Activated T-helper 17 cell treated with anti-CD3 and anti-CD28 coated beads, Interleukin-2, amount 50 U/mL, for 72 hours (primary cell): ENCODE measurements at regions not wholly inside any gene's neighbourhood (a gene's known extent, or its start where the extent isn't known, plus 50 kb on each side); places are given as distances from the start of the nearest gene placed in this dataset.
"Not testable (repeated sequence)": the region's sequence is repeated elsewhere in the genome, so short reads cannot be mapped to it uniquely, and the experiment has no call there.

Source experiments
- ATAC-seq: fragments of 150-1000 bp; cut with Tn5 transposase; replicated peaks from 2 replicates; pipeline ENCODE4 v1.10.0; 2021; ENCODE audit warnings: mild to moderate bottlenecking, moderate library complexity
- H3K27ac Mint-ChIP-seq: one replicate; pipeline ENCODE4 v1.8.0; 2022; ENCODE audit warnings: mixed read lengths
- H3K27me3 Mint-ChIP-seq: one replicate; pipeline ENCODE4 v1.8.0; 2022; ENCODE audit warnings: mixed read lengths
- H3K36me3 Mint-ChIP-seq: one replicate; pipeline ENCODE4 v1.8.0; 2022; ENCODE audit warnings: low read depth, mild to moderate bottlenecking, mixed read lengths
- H3K4me1 Mint-ChIP-seq: one replicate; pipeline ENCODE4 v1.8.0; 2022; ENCODE audit warnings: mixed read lengths
- H3K4me3 Mint-ChIP-seq: one replicate; pipeline ENCODE4 v1.8.0; 2022; ENCODE audit warnings: mild to moderate bottlenecking, mixed read lengths
- H3K9me3 Mint-ChIP-seq: one replicate; pipeline ENCODE4 v1.8.0; 2022; ENCODE audit warnings: mixed read lengths

DNA sequence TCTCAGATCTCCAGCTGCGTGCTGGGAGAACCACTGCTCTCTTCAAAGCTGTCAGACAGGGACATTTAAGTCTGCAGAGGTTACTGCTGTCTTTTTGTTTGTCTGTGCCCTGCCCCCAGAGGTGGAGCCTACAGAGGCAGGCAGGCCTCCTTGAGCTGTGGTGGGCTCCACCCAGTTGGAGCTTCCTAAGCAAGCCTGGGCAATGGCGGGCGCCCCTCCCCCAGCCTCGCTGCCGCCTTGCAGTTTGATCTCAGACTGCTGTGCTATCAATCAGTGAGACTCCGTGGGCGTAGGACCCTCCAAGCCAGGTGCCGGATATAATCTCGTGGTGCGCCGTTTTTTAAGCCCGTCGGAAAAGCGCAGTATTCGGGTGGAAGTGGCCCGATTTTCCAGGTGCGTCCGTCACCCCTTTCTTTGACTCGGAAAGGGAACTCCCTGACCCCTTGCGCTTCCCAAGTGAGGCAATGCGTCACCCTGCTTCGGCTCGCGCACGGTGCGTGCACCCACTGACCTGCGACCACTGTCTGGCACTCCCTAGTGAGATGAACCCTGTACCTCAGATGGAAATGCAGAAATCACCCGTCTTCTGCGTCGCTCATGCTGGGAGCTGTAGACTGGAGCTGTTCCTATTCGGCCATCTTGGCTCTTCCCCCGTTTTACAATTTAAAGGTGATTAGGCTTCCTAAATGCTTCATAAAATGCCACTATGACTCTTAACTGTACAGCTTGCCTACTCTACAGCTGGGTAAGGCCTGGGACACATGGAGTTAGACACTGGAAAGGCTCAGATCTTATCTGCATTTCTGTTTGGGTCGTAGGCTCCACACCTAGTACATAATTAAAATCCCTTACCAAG, 115.7 kb upstream of the PMCH start:
- not testable (repeated sequence) for H3K4me1 Mint-ChIP-seq, H3K27me3 Mint-ChIP-seq, ATAC-seq, H3K9me3 Mint-ChIP-seq, H3K36me3 Mint-ChIP-seq, H3K4me3 Mint-ChIP-seq, H3K27ac Mint-ChIP-seq

GRCh38 chr12:102305486-102305885, 107.9 kb upstream of the PMCH start:
- Mint-ChIP-seq H3K9me3 (no peaks in the 10 kb centered on the region), H3K4me3 (no peak overlapping the region), H3K36me3 (no peaks in the 10 kb centered on the region), H3K4me1 (no peaks in the 10 kb centered on the region), H3K27me3 (no peaks in the 10 kb centered on the region), H3K27ac (no peak overlapping the region)
- ATAC-seq = no peak

DNA sequence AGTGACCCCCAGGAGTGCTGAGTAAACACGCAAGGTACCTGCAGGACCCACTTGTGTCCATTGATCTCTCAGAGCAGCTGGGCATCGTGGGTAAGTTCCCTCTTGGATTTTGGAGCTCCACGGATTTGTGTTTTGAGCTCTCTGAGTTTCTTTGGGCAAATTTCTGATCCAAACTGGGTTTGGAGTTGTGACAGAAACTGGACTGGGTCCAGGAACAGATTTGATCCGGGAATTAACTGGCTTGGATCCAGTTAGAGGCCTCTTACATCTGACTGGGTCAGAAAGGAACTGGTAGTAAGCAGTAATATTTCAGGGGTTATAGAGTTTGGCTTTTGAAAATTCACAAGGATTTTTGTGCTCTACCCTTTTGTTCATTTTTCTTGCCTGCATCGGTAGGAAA, 107.0 kb upstream of the PMCH start:
- not testable (repeated sequence) for H3K27ac Mint-ChIP-seq, ATAC-seq, H3K4me3 Mint-ChIP-seq, H3K4me1 Mint-ChIP-seq, H3K27me3 Mint-ChIP-seq, H3K36me3 Mint-ChIP-seq, H3K9me3 Mint-ChIP-seq

DNA sequence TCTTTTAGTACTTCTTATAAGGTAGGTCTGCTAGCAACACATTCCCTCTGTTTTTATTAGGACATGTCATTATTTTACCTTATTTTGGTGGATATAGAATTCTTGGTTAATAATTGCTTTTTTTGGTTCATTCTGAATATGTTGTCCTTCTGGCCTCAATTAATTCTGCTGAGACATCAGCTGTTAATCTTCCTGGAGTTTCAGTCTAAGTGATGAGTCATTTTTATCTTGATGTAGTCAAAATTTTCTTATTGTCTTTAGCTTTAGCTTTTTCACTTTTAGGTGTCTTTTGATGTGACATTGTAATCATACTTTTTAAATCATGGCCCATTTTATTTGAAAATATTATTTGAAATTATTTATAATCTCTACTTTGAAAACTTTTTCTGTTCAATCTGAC, 104.9 kb upstream of the PMCH start:
- Mint-ChIP-seq H3K9me3 (peaks cover 5% of the 10 kb centered on the region), H3K27ac (no peak overlapping the region), H3K4me1 (no peaks in the 10 kb centered on the region), H3K4me3 (no peak overlapping the region), H3K36me3 (no peaks in the 10 kb centered on the region), H3K27me3 (no peaks in the 10 kb centered on the region)
- no peak for ATAC-seq

DNA sequence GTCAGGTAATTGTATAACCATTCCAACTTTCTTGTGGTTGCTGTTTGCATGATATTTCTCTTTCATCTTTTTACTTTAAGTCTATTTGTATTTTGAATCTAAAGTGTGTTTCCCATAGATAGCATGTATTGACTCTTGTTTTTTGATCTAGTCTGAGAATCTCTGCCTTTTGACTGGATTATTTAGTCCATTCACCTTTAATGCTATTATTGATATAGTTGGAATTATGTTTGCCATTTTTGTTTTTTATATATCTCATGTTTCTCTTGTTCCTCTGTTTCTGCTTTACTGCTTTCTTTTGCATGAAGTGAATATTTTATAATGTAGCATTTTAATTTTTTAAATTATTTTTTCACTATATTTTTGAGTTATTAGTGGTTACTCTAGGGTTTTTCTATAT, 103.9 kb upstream of the PMCH start:
- Mint-ChIP-seq H3K27me3 (no peaks in the 10 kb centered on the region), H3K4me1 (no peaks in the 10 kb centered on the region), H3K4me3 (no peak overlapping the region), H3K36me3 (no peaks in the 10 kb centered on the region), H3K27ac (no peak overlapping the region), H3K9me3 (peaks cover 5% of the 10 kb centered on the region)
- ATAC-seq = no peak

DNA sequence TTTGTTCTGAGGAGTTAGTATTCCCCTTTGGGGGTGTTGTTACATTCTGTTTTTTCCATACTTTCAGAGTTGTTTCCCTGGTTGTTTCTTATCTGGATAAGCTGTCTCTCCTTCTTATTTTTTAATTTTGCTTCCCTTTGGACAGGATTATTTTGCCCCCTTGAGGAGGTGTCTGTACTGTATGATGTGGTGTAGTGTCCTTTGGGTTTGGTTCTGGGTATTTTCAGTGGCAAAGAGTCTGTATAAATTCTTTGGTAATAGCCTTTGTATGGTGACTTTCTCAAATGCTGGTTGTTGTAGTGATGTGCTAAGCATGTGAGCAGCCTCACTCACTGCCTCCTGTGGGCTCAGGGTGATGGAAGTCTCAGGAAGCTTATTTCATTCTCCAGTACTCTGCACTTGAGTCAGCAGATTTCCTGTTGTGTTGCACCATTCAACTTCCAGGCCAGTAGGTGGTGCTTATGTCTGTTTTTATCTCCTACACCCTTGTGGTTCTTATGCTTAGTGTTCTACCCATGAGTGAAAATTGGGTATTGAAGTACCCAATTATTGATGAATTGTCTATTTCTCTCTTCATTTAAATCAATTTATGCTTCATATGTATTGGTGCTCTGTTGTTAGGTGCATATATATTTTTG, 103.3 kb upstream of the PMCH start:
- no peak overlapping the region for H3K4me3 Mint-ChIP-seq
- no peaks in the 10 kb centered on the region for H3K27me3 Mint-ChIP-seq
- no peaks in the 10 kb centered on the region for H3K36me3 Mint-ChIP-seq
- peak; percentile 81 for ATAC-seq
- H3K4me1 Mint-ChIP-seq = no peaks in the 10 kb centered on the region
- peaks cover 5% of the 10 kb centered on the region for H3K9me3 Mint-ChIP-seq
- no peak overlapping the region for H3K27ac Mint-ChIP-seq

GRCh38 chr12:102299731-102300130, 102.1 kb upstream of the PMCH start:
- H3K4me1 Mint-ChIP-seq = no peaks in the 10 kb centered on the region
- no peak overlapping the region for H3K27ac Mint-ChIP-seq
- no peak overlapping the region for H3K4me3 Mint-ChIP-seq
- peaks cover 5% of the 10 kb centered on the region for H3K9me3 Mint-ChIP-seq
- H3K27me3 Mint-ChIP-seq = no peaks in the 10 kb centered on the region
- H3K36me3 Mint-ChIP-seq = no peaks in the 10 kb centered on the region
- ATAC-seq = no peak

DNA sequence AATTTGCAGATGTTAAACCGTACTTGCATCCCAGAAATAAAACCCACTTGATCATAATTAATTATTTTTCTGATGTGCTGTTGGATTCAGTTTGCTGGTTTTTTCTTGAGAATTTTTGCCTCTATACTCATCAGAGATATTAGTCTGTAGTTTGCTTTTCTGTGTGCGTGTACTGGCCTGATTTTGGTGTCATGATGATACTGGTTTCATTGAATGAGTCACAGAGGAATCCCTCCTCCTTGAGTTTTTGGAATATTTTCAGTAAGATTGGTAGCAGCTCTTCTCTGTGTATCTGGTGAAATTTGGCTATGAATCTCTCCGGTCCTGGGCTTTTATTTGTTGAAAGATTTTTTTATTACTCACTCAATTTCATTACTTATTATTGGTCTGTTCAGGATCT, 100.4 kb upstream of the PMCH start:
- no peak overlapping the region for H3K4me3 Mint-ChIP-seq
- no peaks in the 10 kb centered on the region for H3K27me3 Mint-ChIP-seq
- no peak for ATAC-seq
- no peaks in the 10 kb centered on the region for H3K36me3 Mint-ChIP-seq
- no peaks in the 10 kb centered on the region for H3K4me1 Mint-ChIP-seq
- no peak overlapping the region for H3K27ac Mint-ChIP-seq
- H3K9me3 Mint-ChIP-seq = peaks cover 5% of the 10 kb centered on the region

DNA sequence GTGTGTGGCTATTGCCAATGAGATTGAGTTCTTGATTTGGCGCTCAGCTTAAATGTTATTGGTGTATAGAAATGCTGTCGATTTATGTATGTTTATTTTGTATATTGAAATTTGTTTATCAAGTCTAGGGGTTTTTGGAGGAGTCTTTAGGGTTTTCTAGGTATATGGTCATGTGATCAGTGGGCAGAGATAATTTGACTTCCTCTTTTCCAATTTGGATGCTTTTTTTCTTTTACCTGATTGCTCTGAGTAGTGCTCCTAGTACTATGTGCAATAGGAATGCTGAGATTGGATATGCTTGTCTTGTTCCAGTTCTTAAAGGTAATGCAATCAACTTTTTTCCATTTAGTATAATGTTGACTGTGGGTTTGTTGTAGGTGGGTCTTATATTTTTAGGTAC, 99.8 kb upstream of the PMCH start:
- Mint-ChIP-seq H3K27ac (no peak overlapping the region), H3K9me3 (peaks cover 5% of the 10 kb centered on the region), H3K36me3 (no peaks in the 10 kb centered on the region), H3K4me3 (no peak overlapping the region), H3K27me3 (no peaks in the 10 kb centered on the region), H3K4me1 (no peaks in the 10 kb centered on the region)
- ATAC-seq = no peak

- no peak overlapping the region for H3K4me3 Mint-ChIP-seq
- H3K4me1 Mint-ChIP-seq = no peaks in the 10 kb centered on the region
- H3K36me3 Mint-ChIP-seq = no peaks in the 10 kb centered on the region
- no peak for ATAC-seq
- H3K27me3 Mint-ChIP-seq = peaks cover 3% of the 10 kb centered on the region
- H3K27ac Mint-ChIP-seq = no peak overlapping the region
- H3K9me3 Mint-ChIP-seq = peaks cover 8% of the 10 kb centered on the region
These were observed 96.9 kb upstream of the PMCH start for GRCh38 chr12:102294568-102294967.

DNA sequence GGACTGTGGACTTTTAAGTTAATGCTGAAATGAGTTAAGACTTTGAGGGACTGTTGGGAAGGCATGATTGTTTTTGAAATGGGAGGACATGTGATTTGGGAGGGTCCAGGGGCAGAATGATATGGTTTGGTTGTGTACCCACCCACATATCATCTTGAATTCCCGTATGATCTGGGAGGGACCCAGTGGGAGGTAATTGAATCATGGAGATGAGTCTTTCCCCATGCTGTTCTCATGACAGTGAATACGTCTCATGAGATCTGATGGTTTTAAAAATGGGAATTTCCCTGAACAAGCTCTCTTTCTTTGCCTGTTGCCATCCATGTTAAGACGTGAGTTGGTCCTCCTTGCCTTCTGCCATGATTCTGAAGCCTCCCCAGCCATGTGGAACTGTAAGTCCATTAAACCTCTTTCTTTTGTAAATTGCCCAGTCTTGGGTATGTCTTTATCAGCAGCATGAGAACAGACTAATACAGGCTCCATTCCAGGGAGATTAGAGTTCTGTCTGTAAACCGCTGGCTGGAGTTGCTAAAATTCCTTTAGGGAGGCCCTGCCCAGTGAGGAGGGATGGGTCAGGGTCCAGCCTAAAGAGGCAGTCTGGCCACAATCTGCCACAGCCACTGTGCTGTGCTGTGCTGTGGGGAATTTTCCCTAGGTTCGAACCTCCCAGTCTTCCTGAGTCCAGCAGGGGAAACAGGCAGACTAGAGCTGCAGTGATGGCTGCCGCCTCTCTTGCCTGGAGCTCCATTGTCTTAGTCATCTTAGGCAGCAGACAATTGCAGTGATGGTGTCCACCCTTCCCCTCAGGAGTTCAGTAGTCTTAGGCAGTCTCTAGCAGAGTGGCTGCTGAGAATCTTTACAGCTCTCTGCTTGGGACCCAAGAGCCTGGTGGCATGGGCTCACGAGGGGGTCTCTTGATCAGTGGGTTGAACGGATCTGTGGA, 94.1 kb upstream of the PMCH start:
- not testable (repeated sequence) for ATAC-seq, H3K36me3 Mint-ChIP-seq

DNA sequence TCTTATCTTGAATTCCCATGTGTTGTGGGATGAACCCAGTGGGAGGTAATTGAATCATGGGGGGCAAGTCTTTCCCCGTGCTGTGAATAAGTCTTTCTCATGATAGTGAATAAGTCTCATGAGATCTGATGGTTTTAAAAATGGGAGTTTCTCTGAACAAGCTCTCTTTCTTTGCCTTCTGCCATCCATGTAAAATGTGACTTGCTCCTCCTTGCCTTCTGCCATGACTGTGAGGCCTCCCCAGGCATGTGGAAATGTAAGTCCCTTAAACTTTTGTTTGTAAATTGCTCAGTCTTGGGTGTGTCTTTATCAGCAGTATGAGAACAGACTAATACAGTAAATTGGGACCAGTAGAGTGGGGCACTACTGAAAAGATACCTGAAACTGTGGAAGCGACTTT, 92.1 kb upstream of the PMCH start:
- not testable (repeated sequence) for H3K27ac Mint-ChIP-seq, H3K4me1 Mint-ChIP-seq, H3K9me3 Mint-ChIP-seq, H3K36me3 Mint-ChIP-seq, H3K4me3 Mint-ChIP-seq, H3K27me3 Mint-ChIP-seq, ATAC-seq

More for the DNA sequence above, 94.1 kb upstream of the PMCH start:
- H3K27ac Mint-ChIP-seq, H3K4me3 Mint-ChIP-seq, H3K9me3 Mint-ChIP-seq, H3K27me3 Mint-ChIP-seq, H3K4me1 Mint-ChIP-seq: not testable (repeated sequence)

DNA sequence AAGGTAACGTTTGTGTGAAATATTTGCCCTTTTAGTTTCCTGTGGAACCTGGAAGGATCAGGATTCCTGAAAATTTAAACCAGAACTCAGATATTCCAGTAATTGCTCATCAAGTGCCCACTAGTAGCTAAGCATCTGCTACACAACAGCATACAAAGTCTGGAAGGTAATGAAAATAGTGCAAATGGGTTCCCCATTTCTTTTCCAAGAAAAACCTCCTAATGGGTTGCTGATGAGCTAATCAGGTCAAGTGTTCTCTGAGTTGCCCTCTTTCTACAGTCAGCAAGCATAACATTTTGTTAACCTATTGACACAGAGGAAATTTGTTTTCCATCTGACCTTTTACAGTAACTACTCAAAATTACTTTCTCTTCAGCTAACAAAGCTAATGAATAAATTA, 83.6 kb upstream of the PMCH start:
- H3K4me3 Mint-ChIP-seq = no peak overlapping the region
- no peaks in the 10 kb centered on the region for H3K27me3 Mint-ChIP-seq
- no peak overlapping the region for H3K27ac Mint-ChIP-seq
- no peaks in the 10 kb centered on the region for H3K36me3 Mint-ChIP-seq
- no peaks in the 10 kb centered on the region for H3K4me1 Mint-ChIP-seq
- ATAC-seq = no peak
- H3K9me3 Mint-ChIP-seq = peaks cover 3% of the 10 kb centered on the region

GRCh38 chr12:102255687-102256086, 58.1 kb upstream of the PMCH start:
- H3K27me3 Mint-ChIP-seq = peaks cover 11% of the 10 kb centered on the region
- not testable (repeated sequence) for H3K4me1 Mint-ChIP-seq, H3K4me3 Mint-ChIP-seq, ATAC-seq, H3K27ac Mint-ChIP-seq, H3K9me3 Mint-ChIP-seq, H3K36me3 Mint-ChIP-seq

DNA sequence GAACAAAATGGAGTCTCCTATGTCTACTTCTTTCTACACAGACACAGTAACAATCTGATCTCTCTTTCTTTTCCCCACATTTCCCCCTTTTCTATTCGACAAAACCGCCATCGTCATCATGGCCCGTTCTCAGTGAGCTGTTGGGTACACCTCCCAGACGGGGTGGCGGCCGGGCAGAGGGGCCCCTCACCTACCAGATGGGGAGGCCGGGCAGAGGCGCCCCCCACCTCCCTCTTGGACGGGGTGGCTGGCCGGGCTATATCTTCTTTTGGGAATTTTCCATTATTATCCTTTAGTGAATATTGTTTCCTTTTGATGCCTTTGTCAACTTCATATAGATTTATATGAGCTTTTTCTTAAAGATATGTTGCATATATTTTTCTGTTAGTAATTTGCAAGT, 53.4 kb upstream of the PMCH start:
- ATAC-seq, H3K9me3 Mint-ChIP-seq, H3K4me3 Mint-ChIP-seq, H3K4me1 Mint-ChIP-seq, H3K36me3 Mint-ChIP-seq, H3K27ac Mint-ChIP-seq: not testable (repeated sequence)
- H3K27me3 Mint-ChIP-seq = peaks cover 17% of the 10 kb centered on the region
